Activated naive CD8-positive, alpha-beta T cell treated with anti-CD3 and anti-CD28 coated beads, Interleukin-2, amount 10 ng/mL, durations not matched to agents 7 days and 5 days (primary cell): ENCODE measurements at regions not wholly inside any gene's neighbourhood (a gene's known extent, or its start where the extent isn't known, plus 50 kb on each side); places are given as distances from the start of the nearest gene placed in this dataset.

Source experiments
- ATAC-seq: fragments of 150-1000 bp; cut with Tn5 transposase; one replicate; pipeline ENCODE4 v1.10.0; 2021; ENCODE audit warnings: low read depth, moderate library complexity
- POLR2A ChIA-PET: fragments of 350-600 bp; sonication (Branson Sonifier 250); formaldehyde crosslinking; loops from one replicate; lab custom pipeline; 2021; ENCODE audit warnings: antibody characterized with exemption; lab: Charles Lee
- DNase-seq: peaks from one replicate; pipeline ENCODE4 v3.0.0; 2021
- H3K27ac Mint-ChIP-seq: one replicate; pipeline ENCODE4 v1.8.0; 2022; ENCODE audit warnings: mild to moderate bottlenecking, mixed read lengths
- H3K27me3 Mint-ChIP-seq: one replicate; pipeline ENCODE4 v1.8.0; 2022; ENCODE audit warnings: mild to moderate bottlenecking, moderate library complexity, mixed read lengths
- H3K36me3 Mint-ChIP-seq: one replicate; pipeline ENCODE4 v1.8.0; 2021; ENCODE audit warnings: mild to moderate bottlenecking, mixed read lengths
- H3K4me1 Mint-ChIP-seq: one replicate; pipeline ENCODE4 v1.8.0; 2021; ENCODE audit warnings: mixed read lengths
- H3K4me3 Mint-ChIP-seq: one replicate; pipeline ENCODE4 v1.8.0; 2022; ENCODE audit warnings: mild to moderate bottlenecking, moderate library complexity, mixed read lengths
- H3K9me3 Mint-ChIP-seq: one replicate; pipeline ENCODE4 v1.8.0; 2021; ENCODE audit warnings: mixed read lengths

DNA sequence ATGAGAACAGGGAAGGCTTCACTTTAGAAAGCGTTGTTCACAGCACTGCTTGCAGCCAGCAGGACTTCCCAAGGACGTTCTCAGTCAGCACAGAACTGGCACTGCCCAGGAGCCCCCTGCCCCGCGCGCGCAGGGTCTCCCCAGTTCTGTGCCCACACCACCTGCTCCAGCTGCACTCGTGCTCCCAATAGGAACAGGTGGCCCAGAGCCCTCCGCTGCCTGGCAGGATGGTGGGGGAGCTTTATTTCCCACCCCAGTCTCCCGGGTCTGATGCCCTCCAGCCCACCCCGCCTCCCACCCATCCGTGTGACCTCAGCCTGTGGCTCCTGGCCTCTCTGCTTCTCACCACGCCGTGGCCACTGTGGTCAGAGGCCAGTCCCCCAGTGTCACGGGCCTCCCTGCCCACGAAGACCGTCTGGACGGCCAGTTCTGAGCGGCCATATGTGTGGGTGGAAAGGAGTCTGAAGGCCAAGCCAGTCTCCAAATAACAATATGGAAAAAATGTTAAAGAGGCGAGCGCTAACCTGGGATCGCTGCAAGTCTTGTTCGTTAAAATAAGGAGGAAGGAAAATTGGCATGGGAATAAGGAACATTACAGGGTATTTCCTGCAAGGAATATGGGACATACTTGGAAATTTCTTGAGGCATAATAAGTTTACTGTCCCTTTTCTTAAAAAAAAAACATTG, 54.6 kb upstream of the PCSK6 start:
- POLR2A ChIA-PET: no interaction called here
- H3K9me3 Mint-ChIP-seq: no peaks in the 10 kb centered on the region
- no peak overlapping the region for H3K27ac Mint-ChIP-seq
- H3K4me1 Mint-ChIP-seq: no peaks in the 10 kb centered on the region
- H3K36me3 Mint-ChIP-seq: no peaks in the 10 kb centered on the region
- peaks cover 12% of the 10 kb centered on the region for H3K27me3 Mint-ChIP-seq
- H3K4me3 Mint-ChIP-seq: no peak overlapping the region
- ATAC-seq (no peak), DNase-seq (no peak)

DNA sequence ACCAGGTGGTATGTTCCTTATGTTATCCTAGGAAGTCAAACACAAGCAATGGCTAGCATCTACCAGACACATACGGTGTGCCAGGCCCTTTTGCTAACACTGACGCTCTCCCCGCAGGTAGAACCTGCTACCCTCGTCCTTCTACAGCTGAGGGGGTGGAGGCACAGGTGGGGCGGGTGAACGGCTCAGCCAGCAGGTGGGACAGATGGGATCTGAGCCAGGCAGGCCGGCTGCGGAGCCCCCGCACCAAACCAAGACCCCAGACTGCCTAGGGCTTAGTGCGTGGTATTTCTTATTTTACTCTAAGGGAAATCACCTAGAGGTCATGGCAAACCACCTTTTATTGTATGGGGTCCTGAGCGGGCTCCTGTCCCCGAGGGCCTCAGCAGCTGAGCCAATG, 53.9 kb upstream of the PCSK6 start:
- POLR2A ChIA-PET: no interaction called here
- no peaks in the 10 kb centered on the region for H3K4me1 Mint-ChIP-seq
- no peak overlapping the region for H3K4me3 Mint-ChIP-seq
- no peak for ATAC-seq
- H3K36me3 Mint-ChIP-seq: no peaks in the 10 kb centered on the region
- no peak for DNase-seq
- H3K27me3 Mint-ChIP-seq: peaks cover 12% of the 10 kb centered on the region
- no peak overlapping the region for H3K27ac Mint-ChIP-seq
- no peaks in the 10 kb centered on the region for H3K9me3 Mint-ChIP-seq

DNA sequence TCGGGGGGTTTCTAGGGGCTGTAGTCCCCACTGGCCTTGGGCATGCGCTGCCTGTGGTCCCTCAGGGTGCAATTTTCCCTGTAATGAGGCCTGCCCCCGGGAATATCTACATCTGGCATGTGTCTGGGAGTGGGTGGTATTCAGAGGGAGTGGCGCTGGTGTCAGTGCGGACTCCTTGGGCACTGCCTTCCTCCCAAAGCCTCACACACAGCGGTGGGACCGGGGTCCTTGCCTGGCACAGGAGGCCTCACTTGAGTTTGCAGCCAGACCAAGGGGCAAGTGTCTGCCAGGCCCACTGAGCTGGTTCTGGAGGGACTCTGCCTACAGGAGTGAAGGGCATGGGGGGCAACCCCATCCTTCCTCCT, 53.5 kb upstream of the PCSK6 start:
- DNase-seq (no peak), ATAC-seq (no peak)
- Mint-ChIP-seq H3K4me1 (no peaks in the 10 kb centered on the region), H3K9me3 (no peaks in the 10 kb centered on the region), H3K27me3 (peaks cover 12% of the 10 kb centered on the region), H3K36me3 (no peaks in the 10 kb centered on the region), H3K27ac (no peak overlapping the region), H3K4me3 (no peak overlapping the region)
- POLR2A ChIA-PET: no interaction called here

DNA sequence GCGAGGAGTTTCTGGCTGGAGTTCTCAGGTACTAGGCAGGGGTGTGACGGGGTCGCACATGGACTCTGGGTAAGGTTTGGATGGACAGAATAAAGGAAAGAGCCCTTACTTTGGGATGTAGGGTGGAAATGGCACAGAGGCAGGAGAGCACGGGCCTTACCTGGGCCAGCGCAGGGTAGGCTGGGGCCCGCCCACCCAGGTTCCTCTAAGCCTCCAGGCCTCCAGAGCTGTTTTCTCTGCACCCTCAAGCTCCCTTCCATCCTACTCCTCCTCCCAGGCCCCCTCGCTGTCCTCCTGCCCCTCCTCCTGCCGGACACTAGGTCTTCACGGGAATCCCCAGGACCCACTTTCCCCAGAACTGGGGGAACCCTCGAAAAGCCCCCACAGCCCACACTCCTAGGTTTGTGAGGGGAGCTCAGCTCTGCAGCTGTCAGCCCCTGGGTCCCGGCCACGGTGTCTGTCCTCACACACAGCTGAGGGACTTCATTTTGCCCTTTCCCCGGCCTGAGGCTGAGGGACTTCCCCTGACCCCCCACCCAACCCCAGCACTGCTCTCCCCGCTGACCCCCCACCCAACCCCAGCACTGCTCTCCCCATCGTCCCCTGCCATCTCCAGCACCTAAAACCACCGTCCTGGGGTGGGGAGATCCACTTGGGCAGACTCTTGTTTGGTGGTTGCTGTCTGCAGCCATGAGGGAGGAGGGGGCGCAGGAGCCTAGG, 53.0 kb upstream of the PCSK6 start:
- Mint-ChIP-seq H3K9me3 (no peaks in the 10 kb centered on the region), H3K36me3 (no peaks in the 10 kb centered on the region), H3K4me1 (peaks cover 2% of the 10 kb centered on the region), H3K4me3 (no peak overlapping the region), H3K27ac (no peak overlapping the region), H3K27me3 (peaks cover 9% of the 10 kb centered on the region)
- POLR2A ChIA-PET: no interaction called here
- ATAC-seq (no peak), DNase-seq (no peak)

DNA sequence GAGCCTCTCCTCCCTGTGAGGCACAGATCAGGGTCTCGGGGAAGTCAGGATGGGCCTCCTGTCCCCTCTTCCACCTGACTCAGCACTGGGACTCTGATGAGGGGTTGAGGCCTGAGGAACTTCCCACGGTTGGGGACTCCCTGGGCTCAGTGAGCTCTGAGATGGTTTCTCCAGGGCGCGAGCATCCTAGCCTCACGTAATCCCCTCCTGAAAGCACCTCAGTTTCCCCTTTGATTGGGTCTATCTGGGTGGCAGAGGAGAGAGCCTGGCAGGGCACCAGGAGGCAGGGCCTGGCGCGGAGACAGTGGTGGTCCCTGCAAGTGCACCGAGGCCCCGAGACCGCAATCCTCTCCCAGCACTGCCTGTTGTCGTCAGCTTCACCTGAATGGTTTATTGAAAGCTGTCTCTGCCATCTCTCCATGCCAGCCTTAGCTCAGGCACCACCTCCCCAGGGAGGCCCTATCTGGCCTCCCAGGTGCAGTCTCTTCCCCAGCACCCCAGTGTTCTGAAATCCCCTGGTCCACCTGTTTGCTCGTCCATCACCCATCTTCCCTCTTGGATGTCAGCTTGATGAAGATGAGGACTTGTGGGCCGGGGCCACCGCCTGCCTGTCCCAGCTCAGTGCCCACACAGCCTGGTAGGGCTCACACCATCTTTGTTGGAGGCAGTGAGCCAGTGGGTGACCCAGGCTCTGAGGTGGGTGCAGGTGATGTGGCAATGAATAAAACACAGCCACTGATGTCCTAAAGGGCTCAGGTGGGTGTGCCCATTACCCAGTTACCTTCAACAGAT, 52.2 kb upstream of the PCSK6 start:
- Mint-ChIP-seq H3K36me3 (no peaks in the 10 kb centered on the region), H3K27ac (no peak overlapping the region), H3K4me1 (peaks cover 2% of the 10 kb centered on the region), H3K27me3 (peaks cover 8% of the 10 kb centered on the region), H3K4me3 (no peak overlapping the region), H3K9me3 (no peaks in the 10 kb centered on the region)
- ATAC-seq (no peak), DNase-seq (no peak)
- POLR2A ChIA-PET: interaction anchor here (0.6 kb wide), 1 partner anchor 180 kb away, joined by 3 read pairs; no protein-coding TSS in a partner anchor

DNA sequence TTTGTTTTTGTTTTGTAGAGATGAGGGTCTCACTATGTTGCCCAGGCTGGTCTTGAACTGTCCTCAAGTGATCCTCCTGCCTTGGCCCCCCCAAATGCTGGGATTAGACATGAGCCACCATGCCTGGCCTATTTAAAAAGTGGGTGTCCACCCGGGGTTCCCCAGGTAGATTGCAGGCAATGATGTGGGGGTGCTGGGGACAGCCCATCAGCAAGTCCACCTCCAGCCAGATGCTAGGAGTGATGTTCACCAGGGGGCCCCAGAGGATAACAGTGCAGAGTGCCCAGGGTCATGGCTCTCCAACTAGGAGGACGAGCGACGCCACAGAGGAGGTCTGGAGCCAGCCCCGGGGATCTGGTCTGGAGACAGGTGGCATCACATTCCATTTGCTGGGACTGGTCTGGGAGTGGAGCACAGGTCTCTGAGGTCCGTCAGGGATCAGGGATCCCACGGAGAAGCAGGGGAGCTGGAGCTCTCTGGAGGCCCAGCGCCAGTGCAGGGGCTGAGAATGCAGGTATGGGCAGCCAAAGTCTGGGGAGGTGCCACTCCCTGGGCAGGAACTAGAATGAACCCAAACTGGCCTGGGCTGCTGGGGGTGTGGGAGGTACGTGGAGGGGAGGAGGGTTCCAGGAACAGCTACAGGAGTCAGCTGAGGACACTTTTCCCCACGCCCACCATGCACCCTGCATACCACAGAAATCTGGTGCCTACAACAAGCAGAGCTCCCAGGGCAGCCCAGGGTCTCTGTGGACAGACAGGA, 51.2 kb upstream of the PCSK6 start:
- peaks cover 6% of the 10 kb centered on the region for H3K27me3 Mint-ChIP-seq
- no peak overlapping the region for H3K4me3 Mint-ChIP-seq
- no peaks in the 10 kb centered on the region for H3K9me3 Mint-ChIP-seq
- H3K27ac Mint-ChIP-seq: no peak overlapping the region
- ATAC-seq (no peak), DNase-seq (no peak)
- no peaks in the 10 kb centered on the region for H3K36me3 Mint-ChIP-seq
- POLR2A ChIA-PET: no interaction called here
- peaks cover 2% of the 10 kb centered on the region for H3K4me1 Mint-ChIP-seq

DNA sequence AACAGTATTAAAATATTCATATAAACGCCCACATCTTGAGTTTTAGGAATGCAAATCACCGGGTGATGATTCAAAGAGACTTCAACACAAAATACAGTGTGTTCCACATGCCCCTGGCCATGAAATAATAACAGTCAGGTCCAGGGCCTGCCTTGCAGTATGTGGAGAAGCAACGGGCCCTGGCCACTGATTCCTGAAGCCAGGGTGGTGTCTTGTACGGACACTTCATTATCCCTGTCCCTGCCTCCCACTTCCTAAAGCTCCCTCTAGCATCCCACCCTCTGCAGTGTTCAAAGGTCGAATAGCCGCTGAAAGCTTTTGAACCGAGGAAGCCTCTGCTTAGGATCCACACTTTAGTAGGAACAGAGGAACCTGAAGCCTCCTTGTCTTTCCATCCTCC, 50.4 kb upstream of the PCSK6 start:
- H3K4me3 Mint-ChIP-seq: no peak overlapping the region
- POLR2A ChIA-PET: no interaction called here
- no peak overlapping the region for H3K27ac Mint-ChIP-seq
- no peak for ATAC-seq
- no peaks in the 10 kb centered on the region for H3K36me3 Mint-ChIP-seq
- H3K27me3 Mint-ChIP-seq: peaks cover 3% of the 10 kb centered on the region
- no peaks in the 10 kb centered on the region for H3K9me3 Mint-ChIP-seq
- no peak for DNase-seq
- peaks cover 2% of the 10 kb centered on the region for H3K4me1 Mint-ChIP-seq

DNA sequence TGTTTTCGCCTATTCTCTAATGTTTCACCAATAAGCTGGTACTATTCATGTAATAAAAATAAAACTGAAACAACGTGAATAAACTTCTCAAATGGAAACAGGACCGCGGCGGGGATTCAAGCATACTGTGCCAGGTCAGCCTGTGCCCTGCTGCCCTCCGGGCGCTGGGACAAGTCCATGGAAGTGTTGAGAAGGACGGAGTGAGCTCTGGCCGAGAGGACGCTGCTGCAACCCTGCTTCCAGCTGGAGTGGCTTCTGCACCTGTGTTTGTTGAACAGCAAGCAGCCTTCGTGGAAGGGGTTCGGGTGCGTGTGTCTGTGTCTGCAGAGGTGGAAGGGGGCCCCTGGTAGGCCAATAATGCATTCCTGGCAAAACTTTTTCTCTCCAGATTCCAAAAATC, 50.0 kb upstream of the PCSK6 start:
- no peaks in the 10 kb centered on the region for H3K9me3 Mint-ChIP-seq
- H3K4me3 Mint-ChIP-seq: no peak overlapping the region
- H3K4me1 Mint-ChIP-seq: peaks cover 2% of the 10 kb centered on the region
- no peak overlapping the region for H3K27ac Mint-ChIP-seq
- peaks cover under 1% of the 10 kb centered on the region for H3K27me3 Mint-ChIP-seq
- ATAC-seq (no peak), DNase-seq (no peak)
- no peaks in the 10 kb centered on the region for H3K36me3 Mint-ChIP-seq
- POLR2A ChIA-PET: no interaction called here
